ENCODE measurements at regions not wholly inside any gene's neighbourhood (a gene's known extent, or its start where the extent isn't known, plus 50 kb on each side); places are given as distances from the start of the nearest gene placed in this dataset.

GRCh38 chr5:110917161-110917875, 154.2 kb upstream of the TSLP start:
- intact Hi-C loops (cut with micrococcal nuclease) = no loop called here
- ATAC-seq = no peak
- CTCF ChIA-PET = no interaction called here

GRCh38 chr5:110918683-110919082, 152.8 kb upstream of the TSLP start:
- no peaks in the 10 kb centered on the region for H3K36me3 Mint-ChIP-seq (ENCODE audit: low read depth)
- TF ChIP-seq, protein P1, sequence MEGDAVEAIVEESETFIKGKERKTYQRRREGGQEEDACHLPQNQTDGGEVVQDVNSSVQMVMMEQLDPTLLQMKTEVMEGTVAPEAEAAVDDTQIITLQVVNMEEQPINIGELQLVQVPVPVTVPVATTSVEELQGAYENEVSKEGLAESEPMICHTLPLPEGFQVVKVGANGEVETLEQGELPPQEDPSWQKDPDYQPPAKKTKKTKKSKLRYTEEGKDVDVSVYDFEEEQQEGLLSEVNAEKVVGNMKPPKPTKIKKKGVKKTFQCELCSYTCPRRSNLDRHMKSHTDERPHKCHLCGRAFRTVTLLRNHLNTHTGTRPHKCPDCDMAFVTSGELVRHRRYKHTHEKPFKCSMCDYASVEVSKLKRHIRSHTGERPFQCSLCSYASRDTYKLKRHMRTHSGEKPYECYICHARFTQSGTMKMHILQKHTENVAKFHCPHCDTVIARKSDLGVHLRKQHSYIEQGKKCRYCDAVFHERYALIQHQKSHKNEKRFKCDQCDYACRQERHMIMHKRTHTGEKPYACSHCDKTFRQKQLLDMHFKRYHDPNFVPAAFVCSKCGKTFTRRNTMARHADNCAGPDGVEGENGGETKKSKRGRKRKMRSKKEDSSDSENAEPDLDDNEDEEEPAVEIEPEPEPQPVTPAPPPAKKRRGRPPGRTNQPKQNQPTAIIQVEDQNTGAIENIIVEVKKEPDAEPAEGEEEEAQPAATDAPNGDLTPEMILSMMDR (IDR thresholded peaks at IDR 0.05) = no peak

More at GRCh38 chr5:110917161-110917875, 154.2 kb upstream of the TSLP start:
- TF ChIP-seq, protein P1 (IDR thresholded peaks at IDR 0.05) = no peak
- peaks cover 10% of the 10 kb centered on the region for H3K27me3 Mint-ChIP-seq
- no peak overlapping the region for H3K4me3 Mint-ChIP-seq
- no peaks in the 10 kb centered on the region for H3K4me1 Mint-ChIP-seq (ENCODE audit: low read depth)
- no peak for DNase-seq
- no peaks in the 10 kb centered on the region for H3K9me3 Mint-ChIP-seq
- no peak overlapping the region for H3K27ac Mint-ChIP-seq
- POLR2A ChIA-PET = no interaction called here
- H3K36me3 Mint-ChIP-seq (ENCODE audit: low read depth) = no peaks in the 10 kb centered on the region

DNA sequence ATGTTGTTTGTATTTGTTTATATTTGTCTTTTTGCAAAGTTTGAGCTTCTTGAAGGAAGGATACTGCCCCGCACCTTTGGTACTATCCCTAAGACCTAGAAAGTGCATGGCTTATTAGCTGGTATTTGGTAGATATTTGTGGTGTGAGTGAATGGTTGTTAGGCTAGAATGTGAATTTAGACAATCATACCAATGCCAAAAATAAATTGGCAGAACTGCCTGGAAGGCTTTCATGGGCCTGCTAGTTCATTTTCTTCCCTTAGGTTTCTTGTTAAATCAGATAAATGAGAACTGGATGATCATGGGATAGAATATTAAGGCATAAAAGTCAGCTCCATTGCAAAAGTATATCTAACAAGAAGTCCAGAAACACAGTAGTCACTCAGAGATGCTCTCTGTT, 147.5 kb upstream of the TSLP start:
- Mint-ChIP-seq H3K9me3 (no peaks in the 10 kb centered on the region), H3K27me3 (peaks cover 9% of the 10 kb centered on the region), H3K36me3 (ENCODE audit: low read depth) (no peaks in the 10 kb centered on the region), H3K27ac (no peak overlapping the region), H3K4me3 (no peak overlapping the region), H3K4me1 (ENCODE audit: low read depth) (no peaks in the 10 kb centered on the region)
- TF ChIP-seq, protein P1 (IDR thresholded peaks at IDR 0.05) = no peak
- ChIA-PET POLR2A (no interaction called here), CTCF (no interaction called here)
- intact Hi-C loops (cut with micrococcal nuclease) = no loop called here
- DNase-seq (no peak), ATAC-seq (no peak)

More at GRCh38 chr5:110918683-110919082, 152.8 kb upstream of the TSLP start:
- Mint-ChIP-seq H3K9me3 (no peaks in the 10 kb centered on the region), H3K27ac (no peak overlapping the region), H3K4me1 (ENCODE audit: low read depth) (no peaks in the 10 kb centered on the region), H3K27me3 (peaks cover 11% of the 10 kb centered on the region), H3K4me3 (no peak overlapping the region)
- POLR2A ChIA-PET = no interaction called here
- CTCF ChIA-PET = no interaction called here
- ATAC-seq (no peak), DNase-seq (no peak)
- intact Hi-C loops (cut with micrococcal nuclease) = no loop called here

DNA sequence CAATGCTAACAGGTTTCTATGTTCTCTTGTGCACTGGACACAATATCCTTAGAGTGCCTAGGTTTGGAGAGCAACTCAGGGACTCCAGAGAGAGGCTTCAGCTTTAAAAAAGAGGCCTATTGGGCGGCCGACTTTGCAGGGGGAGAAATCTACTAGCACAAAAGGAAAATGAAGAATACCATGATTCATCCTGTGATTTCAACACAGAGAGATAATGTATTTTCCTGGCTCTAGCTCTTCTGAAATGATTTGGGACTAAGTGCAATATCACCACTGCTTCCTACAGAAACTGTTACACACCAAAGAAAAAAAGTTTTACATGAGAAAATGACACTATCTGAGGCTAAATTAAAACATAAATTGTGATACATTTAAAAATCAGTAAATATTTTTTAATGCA, 146.1 kb upstream of the TSLP start:
- Mint-ChIP-seq H3K36me3 (ENCODE audit: low read depth) (no peaks in the 10 kb centered on the region), H3K9me3 (no peaks in the 10 kb centered on the region), H3K4me3 (no peak overlapping the region), H3K27me3 (peaks cover 9% of the 10 kb centered on the region), H3K27ac (no peak overlapping the region), H3K4me1 (ENCODE audit: low read depth) (no peaks in the 10 kb centered on the region)
- DNase-seq (no peak), ATAC-seq (no peak)
- ChIA-PET CTCF (no interaction called here), POLR2A (no interaction called here)
- TF ChIP-seq, protein P1 (IDR thresholded peaks at IDR 0.05) = no peak
- intact Hi-C loops (cut with micrococcal nuclease) = no loop called here

DNA sequence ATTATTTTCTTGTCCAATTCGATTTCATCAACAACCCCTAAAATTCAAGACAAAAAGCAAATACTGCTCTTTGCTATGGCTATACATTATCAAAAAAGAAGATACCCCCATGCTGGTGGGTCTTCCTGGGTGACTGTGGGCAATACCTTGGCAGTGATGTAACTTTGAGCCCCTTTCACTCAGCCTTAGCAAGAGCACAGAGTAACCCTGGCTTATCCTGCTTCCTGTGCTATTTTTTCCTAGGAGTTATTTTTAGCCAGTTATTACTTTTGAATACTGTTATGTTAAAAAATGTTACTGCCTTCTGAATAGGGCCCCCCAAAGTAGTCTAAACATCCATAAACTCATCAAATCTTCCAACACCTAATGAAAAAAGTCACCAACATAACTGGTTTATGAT, 145.6 kb upstream of the TSLP start:
- Mint-ChIP-seq H3K4me1 (ENCODE audit: low read depth) (no peaks in the 10 kb centered on the region), H3K4me3 (no peak overlapping the region), H3K9me3 (no peaks in the 10 kb centered on the region), H3K36me3 (ENCODE audit: low read depth) (no peaks in the 10 kb centered on the region), H3K27ac (no peak overlapping the region), H3K27me3 (peaks cover 9% of the 10 kb centered on the region)
- no peak for ATAC-seq
- no peak for DNase-seq
- TF ChIP-seq, protein P1 (IDR thresholded peaks at IDR 0.05) = no peak
- intact Hi-C loops (cut with micrococcal nuclease) = no loop called here
- CTCF ChIA-PET = no interaction called here
- POLR2A ChIA-PET = no interaction called here
